Muscle layer of duodenum (tissue), 2 donors: ENCODE measurements at regions not wholly inside any gene's neighbourhood (a gene's known extent, or its start where the extent isn't known, plus 50 kb on each side); places are given as distances from the start of the nearest gene placed in this dataset.

ENCODE experiments used
- H3K27ac ChIP-seq: one replicate; pipeline ENCODE4 v1.7.0; 2013; ENCODE audit warnings: mild to moderate bottlenecking, low read length
- H3K27me3 ChIP-seq: one replicate; pipeline ENCODE4 v1.7.0; 2013; ENCODE audit warnings: low read depth, mild to moderate bottlenecking, control low read depth, low read length
- H3K36me3 ChIP-seq, 2 donors: one replicate each; pipeline ENCODE4 v1.7.0; 2013; ENCODE audit warnings: low read length in 2 of 2, control low read depth in 1 of 2, mild to moderate bottlenecking in 1 of 2; ENCODE audit not compliant: insufficient read depth in 2 of 2, control insufficient read depth in 1 of 2
- H3K4me1 ChIP-seq, 2 donors: one replicate each; pipeline ENCODE4 v1.7.0; 2013; ENCODE audit warnings: low read length in 2 of 2, mild to moderate bottlenecking in 2 of 2, control low read depth in 1 of 2, moderate library complexity in 1 of 2; ENCODE audit not compliant: insufficient read depth in 2 of 2, control insufficient read depth in 1 of 2
- H3K4me3 ChIP-seq, 2 donors: one replicate each; pipeline ENCODE4 v1.7.0; 2013; ENCODE audit warnings: low read length in 2 of 2, low read depth in 1 of 2, mild to moderate bottlenecking in 1 of 2
- H3K9me3 ChIP-seq, 2 donors: one replicate each; pipeline ENCODE4 v1.7.0; 2013; ENCODE audit warnings: low read length in 2 of 2, control low read depth in 1 of 2, mild to moderate bottlenecking in 1 of 2; ENCODE audit not compliant: control insufficient read depth in 1 of 2
- donor health status: healthy.

DNA sequence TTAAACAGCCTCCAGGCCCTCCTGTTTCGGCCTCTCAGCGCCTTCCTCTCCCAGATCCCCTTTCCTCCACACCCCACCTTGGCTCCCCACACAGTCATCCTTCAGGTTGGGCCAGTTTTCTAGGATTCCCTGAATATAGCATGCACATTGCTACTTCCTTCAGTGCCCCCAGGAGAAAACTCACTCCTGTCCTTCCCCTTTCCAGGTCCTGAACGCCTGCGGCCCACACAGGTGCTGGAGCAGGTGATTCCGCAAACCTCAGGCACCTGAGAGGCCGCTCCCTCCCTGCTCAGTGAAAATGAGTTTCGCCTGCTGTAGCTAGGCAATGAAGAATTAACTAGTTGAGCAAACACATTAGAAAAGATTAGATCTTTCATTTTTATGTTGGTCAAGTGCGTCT lies 185.0 kb downstream of the MED10 start:
- no peaks in the 10 kb centered on the region for H3K27me3 ChIP-seq
- H3K36me3 ChIP-seq: no peaks in the 10 kb centered on the region
- no peaks in the 10 kb centered on the region for H3K4me1 ChIP-seq
- no peak overlapping the region for H3K27ac ChIP-seq
- H3K9me3 ChIP-seq: no peaks in the 10 kb centered on the region
- no peak overlapping the region for H3K4me3 ChIP-seq

DNA sequence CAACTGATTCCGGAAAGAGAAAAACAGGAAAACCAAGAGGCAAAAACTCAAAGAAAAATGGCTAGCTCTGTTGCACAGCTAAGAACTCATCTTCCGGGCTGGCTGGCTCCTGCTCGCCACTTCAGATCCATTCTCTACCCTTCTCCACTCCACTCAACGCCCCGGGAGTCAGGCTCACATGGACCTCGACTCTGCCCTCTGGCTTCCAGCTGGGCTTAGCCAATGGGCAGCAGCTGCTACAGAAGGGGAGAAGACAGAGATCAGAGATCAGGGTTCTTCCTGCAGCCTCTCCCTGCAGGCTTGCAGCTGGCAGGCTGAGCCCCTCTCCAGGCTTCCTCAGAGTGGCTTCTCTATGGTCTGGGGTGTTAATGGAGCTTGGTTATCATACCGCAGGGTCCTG lies 187.5 kb downstream of the MED10 start:
- no peaks in the 10 kb centered on the region for H3K27me3 ChIP-seq
- H3K36me3 ChIP-seq: no peaks in the 10 kb centered on the region
- no peaks in the 10 kb centered on the region for H3K4me1 ChIP-seq
- H3K27ac ChIP-seq: no peak overlapping the region
- H3K4me3 ChIP-seq: no peak overlapping the region
- H3K9me3 ChIP-seq: no peaks in the 10 kb centered on the region

DNA sequence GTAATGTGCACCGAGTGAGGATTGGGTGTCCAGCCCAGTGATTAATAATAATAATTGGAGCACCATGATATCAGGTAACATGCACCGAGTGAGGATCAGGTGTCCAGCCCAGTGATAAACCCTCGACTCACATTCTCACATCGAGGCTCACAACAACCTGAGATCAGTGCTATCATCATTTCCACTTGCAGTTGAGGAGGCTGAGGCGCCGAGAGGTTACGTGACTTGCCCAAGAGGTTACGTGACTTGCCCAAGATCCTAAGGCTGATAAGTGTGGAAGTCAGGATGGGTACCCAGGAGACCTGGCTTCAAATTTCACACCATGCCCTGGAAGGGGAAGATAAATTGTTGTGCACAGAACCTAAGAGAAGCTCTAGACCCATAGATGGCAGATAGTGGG lies 189.4 kb downstream of the MED10 start:
- Histone ChIP-seq H3K27ac (no peak overlapping the region), H3K9me3 (no peaks in the 10 kb centered on the region), H3K27me3 (no peaks in the 10 kb centered on the region), H3K4me3 (no peak overlapping the region), H3K36me3 (no peaks in the 10 kb centered on the region), H3K4me1 (no peaks in the 10 kb centered on the region)

DNA sequence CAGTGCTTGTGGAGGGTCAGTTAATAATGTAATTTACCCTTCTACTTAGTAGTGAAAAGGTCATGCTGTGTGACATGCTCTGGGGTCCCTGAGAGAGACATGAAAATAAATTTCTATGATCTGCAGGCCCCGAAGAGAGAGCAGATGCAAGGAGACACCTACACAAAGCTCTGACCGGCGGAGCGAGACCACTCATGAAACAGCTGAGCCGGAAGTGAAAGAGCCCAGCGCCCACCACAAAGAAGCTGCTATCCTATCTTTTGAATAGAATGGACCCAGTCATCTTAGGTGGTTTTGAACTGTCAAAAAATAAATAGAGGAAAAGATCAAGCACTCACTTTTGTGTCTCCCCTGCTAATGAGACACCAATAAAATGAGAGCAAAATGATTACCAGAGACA lies 190.0 kb downstream of the MED10 start:
- Histone ChIP-seq H3K4me1 (no peaks in the 10 kb centered on the region), H3K27me3 (no peaks in the 10 kb centered on the region), H3K4me3 (no peak overlapping the region), H3K27ac (no peak overlapping the region), H3K9me3 (no peaks in the 10 kb centered on the region), H3K36me3 (no peaks in the 10 kb centered on the region)

DNA sequence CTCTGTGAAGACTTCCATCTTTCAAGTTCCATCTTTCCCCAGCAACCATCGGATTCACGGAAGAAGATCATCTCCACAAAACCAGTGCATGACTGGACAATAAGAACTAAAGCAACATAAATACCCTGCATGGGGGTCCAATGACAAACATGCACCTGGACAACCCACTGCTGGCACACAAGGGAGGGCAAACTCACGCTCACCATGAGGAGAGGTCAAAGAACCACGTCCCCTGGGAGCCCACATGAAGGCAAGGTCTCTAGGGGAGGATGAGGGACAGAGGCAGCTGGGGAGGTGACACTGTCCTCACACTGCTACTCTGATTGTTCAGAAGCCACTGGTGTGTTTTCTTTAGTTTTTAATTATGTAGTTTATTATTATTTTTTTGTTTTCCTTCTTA lies 190.8 kb downstream of the MED10 start:
- no peaks in the 10 kb centered on the region for H3K9me3 ChIP-seq
- H3K36me3 ChIP-seq: no peaks in the 10 kb centered on the region
- H3K27me3 ChIP-seq: no peaks in the 10 kb centered on the region
- no peak overlapping the region for H3K27ac ChIP-seq
- no peak overlapping the region for H3K4me3 ChIP-seq
- no peaks in the 10 kb centered on the region for H3K4me1 ChIP-seq

DNA sequence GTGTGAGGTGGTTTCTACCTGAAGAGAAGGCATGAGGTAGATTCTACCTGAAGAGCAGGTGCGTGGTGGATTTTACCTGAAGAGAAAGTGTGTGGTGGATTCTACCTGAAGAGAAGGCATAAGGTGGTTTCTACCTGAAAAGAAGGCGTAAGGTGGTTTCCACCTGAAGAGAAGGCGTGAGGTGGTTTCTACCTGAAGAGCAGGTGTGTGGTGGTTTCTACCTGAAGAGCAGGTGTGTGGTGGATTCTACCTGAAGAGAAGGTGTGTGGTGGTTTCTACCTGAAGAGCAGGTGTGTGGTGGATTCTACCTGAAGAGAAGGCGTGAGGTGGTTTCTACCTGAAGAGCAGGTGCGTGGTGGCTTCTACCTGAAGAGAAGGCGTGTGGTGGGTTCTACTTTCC lies 192.8 kb downstream of the MED10 start:
- Histone ChIP-seq H3K4me3 (no peak overlapping the region), H3K36me3 (no peaks in the 10 kb centered on the region), H3K9me3 (no peaks in the 10 kb centered on the region)

DNA sequence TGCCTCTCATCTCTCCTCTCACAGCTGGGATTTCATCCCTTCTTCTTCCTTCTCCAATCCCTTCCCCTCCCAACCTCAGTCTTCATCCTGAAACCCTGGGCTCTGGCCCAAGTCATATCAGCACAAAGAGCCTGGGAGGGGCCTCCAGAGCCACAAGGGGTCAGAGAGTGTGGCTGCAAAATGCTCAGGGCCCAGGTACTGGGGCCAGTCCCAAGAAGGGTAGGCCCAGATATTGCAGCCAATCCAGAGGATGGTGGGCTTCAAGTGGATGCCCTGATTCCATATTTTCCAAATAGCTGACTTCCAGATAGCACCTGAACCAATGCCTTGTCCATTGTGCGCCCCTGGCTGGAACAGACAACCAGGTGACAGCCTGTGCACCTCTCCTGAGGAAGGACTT lies 193.9 kb downstream of the MED10 start:
- Histone ChIP-seq H3K36me3 (no peaks in the 10 kb centered on the region), H3K27me3 (no peaks in the 10 kb centered on the region), H3K9me3 (no peaks in the 10 kb centered on the region), H3K27ac (no peak overlapping the region), H3K4me1 (no peaks in the 10 kb centered on the region), H3K4me3 (no peak overlapping the region)

More for the DNA sequence above, 192.8 kb downstream of the MED10 start:
- Histone ChIP-seq H3K27ac (no peak overlapping the region), H3K4me1 (no peaks in the 10 kb centered on the region), H3K27me3 (no peaks in the 10 kb centered on the region)

DNA sequence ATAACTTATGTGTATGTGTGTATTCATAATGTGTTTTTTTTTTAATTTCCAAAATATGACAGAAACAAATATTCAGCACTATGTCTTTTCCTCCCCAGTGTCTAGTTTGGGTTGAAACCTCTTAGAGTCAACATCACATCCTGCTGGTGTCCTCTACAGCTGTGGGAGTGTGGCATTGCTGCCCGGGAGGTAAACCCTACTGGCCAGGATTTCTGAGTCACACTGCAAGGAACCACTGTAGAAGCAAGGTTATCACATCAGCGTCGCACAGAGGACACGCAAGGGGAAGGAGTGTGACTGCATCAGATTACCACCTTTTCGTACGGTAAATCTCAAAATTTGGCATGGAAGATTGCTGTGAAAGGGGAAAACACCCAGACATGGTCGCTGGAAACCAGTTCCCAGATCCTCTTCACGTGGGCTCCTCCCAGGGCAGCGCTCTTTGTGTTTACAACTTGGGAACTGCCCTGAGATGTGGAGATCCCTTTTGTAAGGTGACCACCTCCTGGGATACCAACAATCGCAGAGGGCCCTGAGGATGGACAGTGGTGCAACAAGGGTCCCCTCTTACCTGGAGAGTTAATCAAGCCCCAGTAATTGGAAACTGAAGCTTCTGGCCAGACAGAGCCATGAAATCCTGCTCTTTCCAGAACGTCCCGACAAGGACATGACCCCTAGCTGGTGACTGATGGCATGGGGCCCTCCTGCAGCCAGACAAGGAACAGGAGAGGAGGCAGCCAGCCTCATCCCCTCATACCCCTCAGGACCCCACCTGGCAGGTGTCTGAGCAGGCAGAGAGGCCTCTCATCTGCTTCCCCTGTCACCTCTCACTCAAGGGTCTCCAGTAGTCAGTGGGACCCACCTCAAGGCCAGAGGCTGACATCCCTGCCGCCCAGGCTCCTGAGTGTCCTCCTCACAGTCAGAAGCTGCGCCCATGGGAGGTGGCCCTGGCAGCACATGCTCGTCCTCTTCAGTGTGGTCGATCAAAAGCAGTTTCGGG lies 194.7 kb downstream of the MED10 start:
- Histone ChIP-seq H3K27me3 (no peaks in the 10 kb centered on the region), H3K36me3 (no peaks in the 10 kb centered on the region), H3K9me3 (no peaks in the 10 kb centered on the region), H3K4me3 (no peak overlapping the region), H3K4me1 (no peaks in the 10 kb centered on the region), H3K27ac (no peak overlapping the region)

DNA sequence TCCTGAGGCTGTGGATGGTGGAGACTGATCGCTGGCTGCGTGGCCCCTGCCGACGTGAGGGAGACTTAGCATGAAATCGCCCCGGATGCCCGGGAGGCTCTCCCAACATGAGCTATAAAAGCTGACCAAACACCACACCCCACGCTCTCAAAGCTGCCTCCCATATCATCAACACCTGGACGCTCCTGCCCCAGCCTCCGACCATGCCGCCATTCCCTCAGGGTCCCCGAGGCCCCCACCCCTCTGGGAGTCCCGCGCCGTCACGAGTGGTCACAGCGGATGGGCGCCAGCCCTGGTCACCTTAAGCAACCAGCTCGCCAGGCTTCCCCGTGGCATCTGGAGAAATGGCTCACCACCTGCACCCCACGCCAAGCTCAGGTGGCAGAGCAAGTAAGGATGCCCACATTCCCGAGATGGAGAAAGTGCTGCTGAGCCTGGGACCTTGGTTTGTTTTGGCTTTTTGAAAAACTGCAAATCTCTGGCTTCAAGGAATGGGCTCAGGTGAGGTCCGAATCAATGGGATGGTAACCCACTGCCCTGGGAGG lies 196.0 kb downstream of the MED10 start:
- Histone ChIP-seq H3K9me3 (no peaks in the 10 kb centered on the region), H3K27me3 (no peaks in the 10 kb centered on the region), H3K36me3 (no peaks in the 10 kb centered on the region), H3K4me1 (no peaks in the 10 kb centered on the region), H3K27ac (no peak overlapping the region), H3K4me3 (no peak overlapping the region)

DNA sequence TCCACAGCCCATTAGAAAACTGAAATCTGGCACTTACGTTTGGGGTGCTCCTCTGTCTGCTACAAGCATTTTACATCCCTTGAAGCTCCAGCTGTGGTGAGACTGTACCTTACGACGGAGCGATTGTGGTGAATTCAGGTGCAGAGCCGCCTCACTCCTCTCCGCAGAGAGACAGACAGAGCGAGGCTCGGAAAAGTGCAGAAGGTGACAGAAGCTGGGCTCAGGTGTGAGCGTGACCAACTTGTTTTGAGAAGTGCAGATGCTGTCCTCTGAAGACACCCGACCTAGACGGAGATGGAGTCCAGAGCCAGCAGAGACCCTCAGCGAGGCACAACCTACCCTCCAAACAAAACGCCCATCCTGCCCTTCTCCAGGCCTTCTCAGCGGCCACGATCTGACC lies 196.5 kb downstream of the MED10 start:
- H3K9me3 ChIP-seq: no peaks in the 10 kb centered on the region
- H3K4me1 ChIP-seq: no peaks in the 10 kb centered on the region
- no peak overlapping the region for H3K27ac ChIP-seq
- H3K36me3 ChIP-seq: no peaks in the 10 kb centered on the region
- H3K4me3 ChIP-seq: no peak overlapping the region
- H3K27me3 ChIP-seq: no peaks in the 10 kb centered on the region

DNA sequence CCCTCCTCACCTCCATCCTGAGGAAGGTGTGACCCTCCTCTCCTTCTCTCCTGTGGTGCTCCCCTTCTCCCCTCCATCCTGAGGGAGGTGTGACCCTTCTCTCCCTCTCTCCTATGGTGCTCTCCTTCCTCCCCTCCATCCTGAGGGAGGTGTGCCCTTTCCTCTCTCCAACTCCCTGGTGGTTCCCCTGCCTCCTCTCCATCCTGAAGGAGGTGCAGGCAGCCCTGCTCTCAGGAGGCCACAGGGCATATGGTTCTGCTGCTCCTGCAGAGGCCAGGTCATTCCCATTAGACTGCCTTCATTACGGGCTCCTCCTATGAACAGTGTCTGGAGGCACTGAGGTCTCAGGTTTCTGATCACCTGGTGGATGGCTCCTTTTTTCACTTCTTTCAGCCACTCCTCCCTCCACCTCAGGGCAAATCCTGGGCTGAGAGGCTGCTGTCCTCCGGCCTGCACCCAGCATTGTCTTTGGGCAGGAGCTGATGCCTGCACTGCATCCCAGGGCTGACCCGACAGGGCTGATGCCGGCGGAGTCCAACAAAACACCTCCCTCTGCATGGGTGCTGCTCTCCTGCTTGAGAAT lies 197.1 kb downstream of the MED10 start:
- Histone ChIP-seq H3K36me3 (no peaks in the 10 kb centered on the region), H3K27ac (no peak overlapping the region), H3K4me3 (no peak overlapping the region), H3K27me3 (no peaks in the 10 kb centered on the region), H3K4me1 (no peaks in the 10 kb centered on the region), H3K9me3 (no peaks in the 10 kb centered on the region)
